ENCODE measurements at regions not wholly inside any gene's neighbourhood (a gene's known extent, or its start where the extent isn't known, plus 50 kb on each side); places are given as distances from the start of the nearest gene placed in this dataset.

- H3K9ac ChIP-seq (ENCODE audit: low read depth, low read length): no peak overlapping the region
- ATAC-seq (ENCODE audit: insufficient read depth, low read depth) (no peak), DNase-seq (no peak)
- no peak overlapping the region for H3K4me3 ChIP-seq (ENCODE audit: low read depth in 1 of 2, low read length in 2 of 2)
- H3K9me3 ChIP-seq (ENCODE audit: insufficient read depth, low read length, severe bottlenecking): no peaks in the 10 kb centered on the region
- no peak overlapping the region for H3K27ac ChIP-seq (ENCODE audit: low read length)
- peaks cover 7% of the 10 kb centered on the region for H3K27me3 ChIP-seq (ENCODE audit: insufficient read depth, low read length, poor library complexity)
- no peaks in the 10 kb centered on the region for H3K79me2 ChIP-seq (ENCODE audit: insufficient read depth, low read length)
- no peak for TF ChIP-seq CTCF (IDR thresholded peaks at IDR 0.05; ENCODE audit: borderline replicate concordance, extremely low read depth, low read length, poor library complexity, severe bottlenecking)
- no peak for TF ChIP-seq EZH2 (IDR thresholded peaks at IDR 0.05; ENCODE audit: borderline replicate concordance, low read depth, low read length, severe bottlenecking)
- no peak overlapping the region for H2AFZ ChIP-seq (ENCODE audit: low read depth, low read length)
- no peak overlapping the region for H3K4me2 ChIP-seq (ENCODE audit: insufficient read depth, low read length)
- no peaks in the 10 kb centered on the region for H3K4me1 ChIP-seq (ENCODE audit: insufficient read depth, low read length)
- H3K36me3 ChIP-seq (ENCODE audit: insufficient read depth, low read length): no peaks in the 10 kb centered on the region
- H4K20me1 ChIP-seq (ENCODE audit: insufficient read depth, low read length): no peaks in the 10 kb centered on the region
Measured at GRCh38 chr2:173750831-173751230, 214.3 kb downstream of the SP3 start.

- H3K4me3 ChIP-seq (ENCODE audit: low read depth in 1 of 2, low read length in 2 of 2): no peak overlapping the region
- H3K79me2 ChIP-seq (ENCODE audit: insufficient read depth, low read length): no peaks in the 10 kb centered on the region
- no peak overlapping the region for H3K27ac ChIP-seq (ENCODE audit: low read length)
- no peaks in the 10 kb centered on the region for H3K9me3 ChIP-seq (ENCODE audit: insufficient read depth, low read length, severe bottlenecking)
- H3K9ac ChIP-seq (ENCODE audit: low read depth, low read length): no peak overlapping the region
- no peak for TF ChIP-seq CTCF (IDR thresholded peaks at IDR 0.05; ENCODE audit: borderline replicate concordance, extremely low read depth, low read length, poor library complexity, severe bottlenecking)
- TF ChIP-seq EZH2 (IDR thresholded peaks at IDR 0.05; ENCODE audit: borderline replicate concordance, low read depth, low read length, severe bottlenecking): no peak
- no peak for DNase-seq
- H3K27me3 ChIP-seq (ENCODE audit: insufficient read depth, low read length, poor library complexity): peaks cover 7% of the 10 kb centered on the region
- H3K4me1 ChIP-seq (ENCODE audit: insufficient read depth, low read length): no peaks in the 10 kb centered on the region
- H2AFZ ChIP-seq (ENCODE audit: low read depth, low read length): no peak overlapping the region
- no peak overlapping the region for H3K4me2 ChIP-seq (ENCODE audit: insufficient read depth, low read length)
- no peak for ATAC-seq (ENCODE audit: insufficient read depth, low read depth)
- H4K20me1 ChIP-seq (ENCODE audit: insufficient read depth, low read length): no peaks in the 10 kb centered on the region
- no peaks in the 10 kb centered on the region for H3K36me3 ChIP-seq (ENCODE audit: insufficient read depth, low read length)
Measured at GRCh38 chr2:173751245-173751975, 213.8 kb downstream of the SP3 start.

- no peak for ATAC-seq (ENCODE audit: insufficient read depth, low read depth)
- Histone ChIP-seq H3K4me3 (ENCODE audit: low read depth in 1 of 2, low read length in 2 of 2) (no peak overlapping the region), H3K27ac (ENCODE audit: low read length) (no peak overlapping the region), H3K27me3 (ENCODE audit: insufficient read depth, low read length, poor library complexity) (peaks cover 7% of the 10 kb centered on the region), H3K4me2 (ENCODE audit: insufficient read depth, low read length) (no peak overlapping the region), H3K9me3 (ENCODE audit: insufficient read depth, low read length, severe bottlenecking) (no peaks in the 10 kb centered on the region), H3K4me1 (ENCODE audit: insufficient read depth, low read length) (no peaks in the 10 kb centered on the region), H3K79me2 (ENCODE audit: insufficient read depth, low read length) (no peaks in the 10 kb centered on the region), H4K20me1 (ENCODE audit: insufficient read depth, low read length) (no peaks in the 10 kb centered on the region), H3K36me3 (ENCODE audit: insufficient read depth, low read length) (no peaks in the 10 kb centered on the region), H2AFZ (ENCODE audit: low read depth, low read length) (no peak overlapping the region), H3K9ac (ENCODE audit: low read depth, low read length) (no peak overlapping the region)
- DNase-seq: no peak
- TF ChIP-seq EZH2 (IDR thresholded peaks at IDR 0.05; ENCODE audit: borderline replicate concordance, low read depth, low read length, severe bottlenecking) (no peak), CTCF (IDR thresholded peaks at IDR 0.05; ENCODE audit: borderline replicate concordance, extremely low read depth, low read length, poor library complexity, severe bottlenecking) (peak; percentile 33)
Measured at GRCh38 chr2:173752152-173752551, 213.0 kb downstream of the SP3 start.

Data from DND-41 (cell line).